K562 (cell line): ENCODE measurements at regions not wholly inside any gene's neighbourhood (a gene's known extent, or its start where the extent isn't known, plus 50 kb on each side); places are given as distances from the start of the nearest gene placed in this dataset.

Experiments used
- ATAC-seq: fragments of 200-7000 bp; cut with Tn5 transposase; 3 replicates; pipeline ENCODE4 v1.9.1; 2020; ENCODE audit warnings: moderate library complexity
- BruUV-seq: library from RNA; stranded (reverse); fragments of 400-500 nt; replicated peaks from 2 replicates; lab custom pipeline; 2021; lab: Mats Ljungman, UMichigan
- CTCF ChIA-PET: fragments of 300-600 bp; formaldehyde crosslinking; extraction: SDS; loops from one replicate; lab custom pipeline; 2021; ENCODE audit warnings: low intra/inter-chr PET ratio; lab: Yijun Ruan, JAX
- POLR2A ChIA-PET: fragments of 300-600, 350-650 bp; sonication (Branson Sonifier 250); formaldehyde crosslinking; extraction: SDS; loops from one replicate; lab custom pipeline; 2021; ENCODE audit warnings: antibody characterized with exemption, inconsistent platforms; lab: Yijun Ruan, JAX
- DNase-seq, 4 experiments: peaks; one replicate each; pipeline versions ENCODE4 v3.0.0 to v3.0.0-alpha.2; 2011 to 2018; ENCODE audit warnings: low spot score in 3 of 4, mixed read lengths in 3 of 4; ENCODE audit errors: extremely low read depth in 1 of 4
- FAIRE-seq: peaks from 2 replicates; lab custom pipeline; 2011; peaks lifted over from hg19 to GRCh38; lab: Jason Lieb, UNC
- H2AFZ ChIP-seq: 2 replicates; pipeline ENCODE4 v1.6.0; 2011; ENCODE audit warnings: low read depth, low read length, control low read depth, inconsistent platforms
- H3K27ac ChIP-seq: fragments of 200-600 bp; 3 replicates; pipeline ENCODE4 v1.8.0; 2011; ENCODE audit warnings: low read depth, mild to moderate bottlenecking, control low read depth, inconsistent platforms, low read length, moderate library complexity, mixed read lengths; ENCODE audit errors: extremely low read depth
- H3K27me3 ChIP-seq, 2 experiments: fragments of 300-600 bp in 1 of 2; 2 replicates in 1 of 2; 3 replicates in 1 of 2; pipeline versions ENCODE4 v1.6.0 to v1.8.0; 2011; ENCODE audit warnings: inconsistent platforms in 2 of 2, low read length in 2 of 2, mild to moderate bottlenecking in 1 of 2, mixed read lengths in 1 of 2, moderate library complexity in 1 of 2; ENCODE audit not compliant: control insufficient read depth in 2 of 2, insufficient read depth in 2 of 2
- H3K36me3 ChIP-seq: fragments of 300-600 bp; 3 replicates; pipeline ENCODE4 v1.8.0; 2011; ENCODE audit warnings: mild to moderate bottlenecking, low read length, inconsistent platforms; ENCODE audit not compliant: control insufficient read depth, insufficient read depth
- H3K4me1 ChIP-seq, 2 experiments: fragments of 200-600 bp in 1 of 2; replicated peaks in 1 of 2; 2 replicates in 1 of 2; 3 replicates in 1 of 2; pipeline versions ENCODE4 v1.5.1 to v1.8.0; 2011; ENCODE audit warnings: inconsistent platforms in 2 of 2, low read length in 2 of 2, mild to moderate bottlenecking in 1 of 2, mixed read lengths in 1 of 2, moderate library complexity in 1 of 2; ENCODE audit not compliant: control insufficient read depth in 2 of 2, insufficient read depth in 2 of 2
- H3K4me2 ChIP-seq: 2 replicates; pipeline ENCODE4 v1.6.1; 2011; ENCODE audit warnings: low read length, control low read depth, inconsistent platforms, mixed read lengths; ENCODE audit not compliant: insufficient read depth
- H3K4me3 ChIP-seq: fragments of 200-600 bp; sonication (generic), shearing (Covaris generic); 2 replicates; pipeline ENCODE4 v1.5.1; 2016; ENCODE audit warnings: control low read depth, inconsistent platforms
- H3K79me2 ChIP-seq: fragments of 200-600 bp; 3 replicates; pipeline ENCODE4 v1.8.0; 2011; ENCODE audit warnings: low read length, inconsistent platforms; ENCODE audit not compliant: control insufficient read depth, insufficient read depth
- H3K9ac ChIP-seq, 2 experiments: 2 replicates each; pipeline versions ENCODE4 v1.6.0 to v1.6.1; 2011; ENCODE audit warnings: low read depth in 2 of 2, low read length in 2 of 2, control low read depth in 1 of 2, inconsistent platforms in 1 of 2, mild to moderate bottlenecking in 1 of 2, mixed read lengths in 1 of 2; ENCODE audit not compliant: insufficient read depth in 1 of 2
- H3K9me1 ChIP-seq: one replicate; pipeline ENCODE4 v1.6.0; 2011; ENCODE audit warnings: inconsistent platforms, mild to moderate bottlenecking, low read length, moderate library complexity; ENCODE audit not compliant: control insufficient read depth, insufficient read depth
- H3K9me3 ChIP-seq: replicated peaks from 2 replicates; pipeline ENCODE4 v1.5.1; 2011; ENCODE audit warnings: low read depth, low read length, inconsistent platforms; ENCODE audit not compliant: control insufficient read depth, insufficient read depth
- H4K20me1 ChIP-seq: replicated peaks from 2 replicates; pipeline ENCODE4 v1.6.1; 2011; ENCODE audit warnings: low read length, inconsistent platforms, mixed read lengths; ENCODE audit not compliant: control insufficient read depth, insufficient read depth
- ADNP ChIP-seq: fragments of 200-800 bp; sonication (Bioruptor generic); IDR thresholded peaks from 2 replicates; pipeline ENCODE4 v1.6.1; 2016; ENCODE audit warnings: missing genetic modification characterization, missing compliant biosample characterization
- EGR1 ChIP-seq: fragments of 450-650 bp; conservative IDR thresholded peaks from 2 replicates; pipeline ENCODE4 v1.6.1; 2017; ENCODE audit warnings: mild to moderate bottlenecking
- NR2F6 ChIP-seq: fragments of 450-650 bp; formaldehyde crosslinking; IDR thresholded peaks from 2 replicates; pipeline ENCODE4 v1.4.0; 2020; ENCODE audit warnings: mild to moderate bottlenecking
- NRF1 ChIP-seq, 2 experiments: fragments of 450-650 bp; IDR thresholded peaks in 1 of 2; conservative IDR thresholded peaks in 1 of 2; 2 replicates each; pipeline ENCODE4 v1.6.1; 2014; ENCODE audit warnings: mild to moderate bottlenecking in 2 of 2
- RBM25 ChIP-seq: fragments of 200-400 bp; formaldehyde crosslinking; IDR thresholded peaks from 2 replicates; pipeline ENCODE4 v1.6.1; 2018; ENCODE audit warnings: low read length, low read depth, moderate library complexity; ENCODE audit not compliant: severe bottlenecking
- ZNF696 ChIP-seq: fragments of 250-450 bp; sonication (Bioruptor Pico); conservative IDR thresholded peaks from 2 replicates; pipeline ENCODE4 v1.4.0; 2020; ENCODE audit warnings: mild to moderate bottlenecking, moderate library complexity
- WGBS: fragments of 100-300 bp; shearing (Covaris generic); methylation state at CpG from one replicate; pipeline ENCODE4 v1.1.6; 2016; ENCODE audit warnings: low coverage, mixed read lengths; ENCODE audit not compliant: insufficient coverage; ENCODE audit errors: missing lambda C conversion rate; 5-methylcytosine and 5-hydroxymethylcytosine counted together
- in situ Hi-C: fragments of 300-500 bp; cut with MboI; formaldehyde crosslinking; loops from 4 replicates; pipeline ENCODE4 v1.15.0; 2018; ENCODE audit warnings: inconsistent platforms, mixed read lengths
- intact Hi-C: fragments of 100-400 bp; cut with micrococcal nuclease; formaldehyde crosslinking; loops from 2 replicates; pipeline ENCODE4 v1.14.2; 2022

- no peak for TF ChIP-seq ZNF696
- peak; percentile 83 for TF ChIP-seq RBM25
- no peak for TF ChIP-seq NR2F6 (CRISPR knock-in tag)
- TF ChIP-seq NRF1 (conservative IDR thresholded peaks at IDR 0.05 in 1 of 2, IDR thresholded peaks at IDR 0.05 in 1 of 2): no peak
Measured at GRCh38 chr11:69217276-69218105, 61.8 kb downstream of the SMIM38 start (continued).

GRCh38 chr11:69218271-69218682 lies 62.5 kb downstream of the SMIM38 start:
- POLR2A ChIA-PET: interaction anchor here (0.6 to 1.2 kb wide), 2 partner anchors 15 to 25 kb away, joined by 3 read pairs; no protein-coding TSS in a partner anchor
- WGBS: 0% methylated on average over 6 of the region's 8 CpGs
- H3K9ac ChIP-seq: no peak overlapping the region
- H3K4me1 ChIP-seq: peaks cover 0 to 8% of the 10 kb centered on the region in 2 experiments; a peak in 1 of 5 replicates
- H4K20me1 ChIP-seq: peaks cover 5% of the 10 kb centered on the region; the same call in 1 of the 2 replicates
- ATAC-seq: no peak
- no peak for DNase-seq
- no peaks in the 10 kb centered on the region for H3K79me2 ChIP-seq
- H3K27ac ChIP-seq: no peak overlapping the region
- intact Hi-C loops: loop anchor here (10.0 kb wide), 1 partner anchor 83 kb away; no protein-coding TSS in a partner anchor
- no peak overlapping the region for H2AFZ ChIP-seq
- TF ChIP-seq EGR1 (0 out of 2 replicates have a peak, but pooled peaks have one; percentile 26), ADNP (no peak)
- no peak overlapping the region for H3K4me3 ChIP-seq
- no peak overlapping the region for H3K4me2 ChIP-seq
- H3K9me1 ChIP-seq: no peaks in the 10 kb centered on the region
- FAIRE-seq: no peak
- peaks cover 21 to 59% of the 10 kb centered on the region in 2 experiments; a peak in 4 of 5 replicates for H3K27me3 ChIP-seq
- in situ Hi-C loops: no loop called here
- CTCF ChIA-PET: no interaction called here
- H3K36me3 ChIP-seq: no peaks in the 10 kb centered on the region
- H3K9me3 ChIP-seq: no peaks in the 10 kb centered on the region
- BruUV-seq: no TSS peak
